Endometrium (tissue), 2 donors: ENCODE measurements at regions not wholly inside any gene's neighbourhood (a gene's known extent, or its start where the extent isn't known, plus 50 kb on each side); places are given as distances from the start of the nearest gene placed in this dataset.

Source experiments
- FAIRE-seq: peaks from 2 replicates; lab custom pipeline; 2012; peaks lifted over from hg19 to GRCh38; lab: Jason Lieb, UNC
- donor health status: control.
- donor health status: control.

DNA sequence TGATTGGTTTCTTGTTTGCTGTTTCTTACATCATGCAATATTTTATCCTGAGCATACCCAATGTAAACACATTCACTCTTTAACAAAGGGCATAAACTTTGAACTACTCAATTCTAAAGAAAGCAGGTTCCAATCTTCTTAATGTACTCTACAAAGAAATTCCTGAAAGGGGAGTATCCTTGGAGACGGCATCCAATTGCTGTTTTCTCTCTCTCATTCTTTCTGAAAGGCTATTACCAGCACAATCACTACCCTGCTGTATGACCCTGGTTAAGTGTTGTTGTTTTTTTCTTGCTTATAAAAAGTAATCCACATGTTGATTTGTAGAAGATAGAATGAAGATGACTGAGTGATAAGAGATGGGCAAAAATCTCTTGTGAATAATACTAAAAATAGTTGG is 176.0 kb downstream of the ZNF365 start:
- no peak for FAIRE-seq

DNA sequence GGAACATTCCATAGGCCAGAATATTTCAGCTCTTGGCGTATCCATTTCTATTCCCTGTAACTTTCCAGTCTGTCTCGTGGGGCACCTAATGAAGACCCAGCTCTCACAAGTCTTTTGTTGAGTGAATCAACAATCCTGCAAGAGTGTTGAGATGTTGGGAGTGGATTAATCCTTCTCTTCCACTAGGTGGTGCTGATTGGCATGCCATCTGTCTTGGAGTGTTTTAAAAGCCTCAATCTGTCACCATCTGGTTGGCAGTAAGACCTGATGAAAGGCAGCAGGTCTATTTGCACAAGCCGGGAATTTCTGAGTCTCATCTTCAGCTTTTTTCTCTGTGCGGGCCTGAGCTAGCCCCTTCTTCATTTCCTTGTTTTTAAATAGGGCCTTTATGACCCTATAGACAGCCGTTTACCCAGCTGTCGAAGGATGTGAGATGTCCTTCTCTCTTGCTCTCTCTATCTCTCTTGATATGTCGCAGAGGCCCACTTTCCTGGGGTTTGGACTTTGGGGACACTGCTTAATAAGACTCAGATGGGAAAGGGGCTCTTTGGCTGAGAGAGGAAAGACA is 180.5 kb downstream of the ZNF365 start:
- no peak for FAIRE-seq

DNA sequence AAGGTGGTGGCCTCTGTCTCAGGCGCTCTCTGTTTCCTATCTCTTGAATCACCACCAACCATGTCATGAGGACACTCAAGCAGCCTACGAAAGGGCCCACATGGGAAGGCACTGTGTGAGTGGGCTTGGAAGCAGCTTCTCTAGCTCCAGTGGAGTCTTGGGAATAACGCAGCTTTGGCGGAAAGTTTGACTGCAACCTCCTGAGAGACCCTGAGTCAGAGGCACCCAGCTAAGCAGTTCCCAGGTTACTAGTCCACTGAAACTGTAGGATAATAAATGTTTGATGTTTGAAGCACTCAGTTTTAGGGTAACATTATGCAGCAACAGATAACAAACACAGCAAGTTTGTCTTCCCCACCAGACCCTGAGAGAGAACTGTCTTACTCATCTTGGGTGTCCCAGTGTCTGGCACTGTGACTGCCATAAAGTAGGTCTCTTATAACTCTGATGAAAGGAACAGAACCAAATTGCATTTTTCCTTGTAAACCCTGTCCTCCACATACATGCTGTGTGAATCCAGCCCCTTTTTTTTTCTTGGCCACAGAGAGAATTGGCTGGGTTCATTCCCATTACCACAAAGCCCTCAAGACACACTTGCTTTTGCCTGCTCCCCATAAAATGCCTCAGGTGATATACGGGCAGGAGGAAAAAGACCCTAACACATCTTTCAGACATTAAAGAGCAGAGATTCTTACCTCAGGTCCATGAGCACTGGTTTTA is 185.5 kb downstream of the ZNF365 start:
- FAIRE-seq, result no peak

DNA sequence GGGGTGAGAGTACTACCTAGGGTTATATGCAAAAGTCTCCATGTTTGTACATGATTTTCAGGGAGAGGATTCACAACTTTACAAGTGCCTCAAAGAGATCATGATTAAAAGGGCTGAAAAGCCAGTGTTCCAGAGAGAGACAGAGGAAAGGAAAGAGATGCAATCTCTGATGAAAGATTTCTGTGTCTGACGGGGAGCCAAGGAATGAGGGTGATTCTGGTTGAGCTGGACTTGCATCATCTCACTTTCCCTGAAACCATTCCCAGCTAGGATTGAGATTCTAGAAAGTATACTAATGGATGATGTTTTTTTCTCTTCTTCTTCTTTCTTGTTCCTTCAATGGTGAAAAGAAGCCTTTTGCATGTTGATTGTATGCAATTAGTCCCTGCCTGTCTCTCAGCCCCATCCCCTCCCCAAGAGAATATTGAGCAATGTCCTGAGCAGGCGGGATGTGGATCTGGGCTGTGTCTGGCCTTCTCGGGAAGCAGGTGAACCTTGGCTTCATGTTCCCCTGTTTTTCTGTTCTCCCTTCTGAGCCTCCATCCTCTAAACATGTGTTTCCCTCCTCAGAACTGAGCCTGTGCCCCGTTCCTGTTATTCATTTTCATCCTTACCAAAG is 186.1 kb downstream of the ZNF365 start:
- FAIRE-seq, result no peak

DNA sequence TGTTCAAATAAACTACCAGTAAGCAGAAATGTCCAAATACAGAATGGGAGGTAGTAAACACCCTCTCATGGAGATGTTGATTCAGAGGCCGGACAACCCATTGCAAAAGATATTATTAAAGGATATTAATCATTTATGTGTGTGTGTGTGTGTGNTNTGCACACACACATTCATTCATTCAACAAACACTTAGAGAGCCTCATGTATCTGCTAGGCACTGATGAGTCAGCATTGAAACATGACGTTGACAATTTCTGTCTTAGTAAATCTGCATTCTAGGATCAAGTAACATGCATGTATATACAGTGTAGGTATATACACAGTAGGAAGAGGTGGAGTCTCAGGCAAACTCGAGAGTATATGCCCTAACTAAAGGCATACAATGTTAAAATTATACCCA is 187.0 kb downstream of the ZNF365 start:
- FAIRE-seq, result no peak

DNA sequence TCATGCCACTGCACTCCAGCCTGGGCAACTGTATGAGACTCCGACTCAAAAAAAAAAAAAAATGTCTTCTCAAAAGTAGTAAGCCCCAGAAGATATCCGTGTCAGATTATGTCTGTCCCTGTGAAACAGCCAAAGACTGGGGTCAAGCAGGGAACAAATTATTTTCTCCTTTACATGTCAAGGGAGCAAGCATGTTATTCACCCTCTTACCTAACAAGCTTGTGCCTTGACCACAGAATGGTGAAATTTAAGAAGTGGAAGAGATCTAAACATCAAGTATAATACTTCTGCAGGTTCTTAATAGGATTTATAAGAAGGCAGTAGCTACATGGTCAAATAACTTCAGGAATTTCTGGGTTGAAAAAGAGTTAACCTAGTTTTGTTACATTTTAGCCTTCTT is 187.9 kb downstream of the ZNF365 start:
- FAIRE-seq, result no peak

DNA sequence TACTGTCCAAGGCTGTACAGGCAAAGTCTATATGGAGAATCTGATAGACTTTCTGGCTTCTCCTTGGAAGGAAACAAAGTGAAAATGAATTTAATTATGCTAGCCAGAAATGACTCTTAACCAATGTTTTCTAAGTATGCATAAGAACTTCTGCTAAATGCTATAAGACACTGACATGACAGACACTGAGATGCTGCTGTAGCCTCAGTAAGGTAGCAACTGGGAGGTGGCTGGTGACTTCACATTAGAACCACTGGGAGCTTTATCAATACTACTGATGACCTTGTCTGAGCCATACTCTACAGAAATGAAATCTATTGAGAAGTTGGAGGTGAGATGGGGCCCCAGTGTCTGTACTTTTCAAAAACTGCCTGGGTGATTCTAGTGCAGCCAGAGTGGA is 188.6 kb downstream of the ZNF365 start:
- FAIRE-seq, result no peak

DNA sequence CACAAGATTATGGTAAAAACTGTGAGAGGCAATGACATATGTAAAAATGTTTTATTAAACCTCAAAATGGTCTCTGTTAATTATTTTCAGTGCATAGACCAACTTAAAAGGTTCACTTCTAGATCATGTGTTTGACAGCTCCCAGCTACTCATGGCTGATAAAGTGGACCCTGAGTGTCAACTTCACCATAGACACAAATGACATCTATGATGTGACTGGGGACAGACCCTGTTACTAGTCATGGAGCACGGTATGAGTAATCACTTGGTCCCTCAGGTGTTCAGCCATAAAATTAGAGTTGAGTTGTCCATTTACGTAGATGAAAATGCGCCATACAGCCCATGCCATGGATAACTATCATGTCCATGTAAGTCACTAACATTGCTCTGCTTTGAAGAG is 199.8 kb downstream of the ZNF365 start:
- FAIRE-seq, result no peak

DNA sequence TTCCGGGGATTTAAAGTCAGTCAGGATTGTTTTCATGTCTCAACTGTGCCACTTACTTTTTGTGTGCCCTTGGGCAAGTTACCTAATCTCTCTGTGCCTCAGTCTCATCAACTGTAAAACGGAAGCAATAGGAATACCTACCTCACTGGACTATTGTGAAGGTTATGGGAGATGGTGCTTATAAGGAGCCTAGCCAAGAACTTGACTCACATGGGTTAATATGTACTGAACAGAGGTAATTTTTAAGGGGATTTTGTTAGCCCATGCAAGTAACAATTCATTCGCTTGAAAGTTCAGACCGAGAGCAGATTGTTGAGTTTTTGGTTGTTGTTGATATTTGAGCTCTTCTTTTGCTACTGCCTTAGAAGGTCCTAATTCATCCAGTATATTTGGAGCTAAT is 202.9 kb downstream of the ZNF365 start:
- no peak for FAIRE-seq

DNA sequence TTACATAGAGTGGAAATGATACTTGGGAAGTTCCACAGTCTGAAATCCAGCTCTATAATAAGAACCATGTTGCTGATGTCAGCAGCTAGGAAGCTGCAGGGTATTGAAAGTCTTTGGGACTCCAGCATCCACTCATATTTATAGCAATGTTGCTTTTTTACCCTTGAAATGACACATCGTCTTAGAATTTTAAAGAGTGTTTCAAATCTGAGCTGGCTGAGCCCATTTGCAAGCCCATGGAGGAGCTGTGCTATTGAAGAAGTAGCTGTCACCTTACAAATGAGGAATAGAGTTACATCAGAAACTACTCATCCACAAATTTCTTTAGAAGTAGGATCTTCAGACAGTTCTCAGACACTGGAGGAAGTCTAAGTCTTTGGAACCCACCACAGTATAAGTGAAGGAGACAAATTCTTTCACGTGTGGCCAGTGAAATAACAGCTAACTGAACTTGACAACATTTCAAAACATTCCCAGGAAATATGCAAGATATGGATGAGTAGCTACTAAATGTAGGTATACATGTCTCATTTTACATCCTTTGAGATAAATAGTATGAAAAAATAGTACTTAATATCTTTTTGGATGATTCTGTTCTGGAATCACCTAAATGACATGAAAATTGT is 203.6 kb downstream of the ZNF365 start:
- FAIRE-seq, result no peak

DNA sequence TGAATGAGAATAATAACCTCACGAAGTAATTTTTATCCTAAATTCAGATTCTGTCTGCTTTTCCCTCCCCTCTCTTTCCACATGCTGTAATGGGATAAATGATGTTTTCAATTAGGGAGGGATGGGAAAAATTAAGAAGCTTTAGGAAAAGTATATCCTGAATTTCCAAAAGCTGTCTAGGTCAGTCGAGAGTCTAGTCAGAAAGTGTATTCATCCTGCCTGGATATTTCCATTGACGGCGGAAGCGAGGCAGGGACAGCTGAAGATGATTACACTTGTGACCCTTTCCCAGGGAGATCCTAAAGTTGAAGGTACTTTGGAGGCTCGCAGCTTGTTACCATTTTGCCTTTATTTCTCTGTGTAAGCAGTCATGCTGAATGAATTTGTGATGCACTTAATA is 204.1 kb downstream of the ZNF365 start:
- no peak for FAIRE-seq

DNA sequence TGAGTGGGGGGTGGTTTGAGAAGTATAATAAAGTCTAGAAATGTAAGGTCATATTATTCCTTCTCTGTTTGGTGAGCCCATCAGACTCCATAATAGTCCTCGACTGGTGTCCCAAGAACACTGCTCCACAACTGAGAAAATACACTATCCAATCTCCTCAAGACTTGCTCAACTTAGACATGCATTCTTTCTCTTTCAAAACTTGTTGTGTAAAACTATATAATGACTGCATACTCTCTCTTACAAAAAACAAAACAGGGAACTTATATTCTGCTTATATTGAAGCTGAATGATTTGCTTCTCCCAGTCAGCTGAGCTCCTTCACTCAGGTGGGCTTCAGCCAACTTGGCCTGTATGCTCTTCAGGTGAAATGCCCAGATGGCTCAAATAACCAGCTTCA is 204.7 kb downstream of the ZNF365 start:
- FAIRE-seq, result no peak

DNA sequence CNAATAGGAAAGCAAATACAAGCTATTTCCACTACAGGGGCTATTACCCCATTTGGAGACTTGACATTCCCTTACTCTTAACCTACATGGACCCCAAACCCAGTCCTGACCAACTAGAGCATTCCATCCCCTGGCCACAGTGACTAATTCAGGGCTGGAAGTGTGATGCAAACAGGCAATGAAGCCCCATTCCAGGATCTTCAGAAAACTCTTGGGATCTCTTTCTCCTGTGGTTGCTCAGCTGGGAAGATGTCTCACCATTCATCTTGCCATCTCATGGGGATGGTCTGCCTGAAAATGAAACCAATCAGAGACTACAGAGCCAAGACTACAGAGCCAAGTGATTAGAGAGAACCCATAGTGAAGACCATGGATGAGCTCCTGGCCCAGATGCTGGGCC is 206.2 kb downstream of the ZNF365 start:
- no peak for FAIRE-seq

DNA sequence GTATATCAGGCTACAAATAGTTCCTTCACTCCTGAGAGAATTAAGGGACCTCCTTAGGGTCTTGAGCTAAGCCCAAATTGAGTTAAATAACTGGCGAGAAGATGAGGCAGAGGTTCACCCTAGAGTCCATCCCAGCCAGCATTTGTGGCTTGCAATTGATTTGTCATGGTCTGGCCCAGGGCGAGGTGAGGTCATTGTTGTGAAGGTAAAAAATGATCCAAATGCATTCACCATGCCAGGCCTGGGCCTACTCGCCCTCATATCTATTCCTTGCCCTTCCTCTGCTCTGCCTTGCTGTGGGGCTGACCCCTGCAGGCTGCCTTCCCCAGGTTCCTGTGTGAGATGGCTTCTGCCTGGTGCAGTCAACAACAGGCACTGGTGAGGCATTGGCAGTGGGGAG is 207.2 kb downstream of the ZNF365 start:
- FAIRE-seq, result no peak

DNA sequence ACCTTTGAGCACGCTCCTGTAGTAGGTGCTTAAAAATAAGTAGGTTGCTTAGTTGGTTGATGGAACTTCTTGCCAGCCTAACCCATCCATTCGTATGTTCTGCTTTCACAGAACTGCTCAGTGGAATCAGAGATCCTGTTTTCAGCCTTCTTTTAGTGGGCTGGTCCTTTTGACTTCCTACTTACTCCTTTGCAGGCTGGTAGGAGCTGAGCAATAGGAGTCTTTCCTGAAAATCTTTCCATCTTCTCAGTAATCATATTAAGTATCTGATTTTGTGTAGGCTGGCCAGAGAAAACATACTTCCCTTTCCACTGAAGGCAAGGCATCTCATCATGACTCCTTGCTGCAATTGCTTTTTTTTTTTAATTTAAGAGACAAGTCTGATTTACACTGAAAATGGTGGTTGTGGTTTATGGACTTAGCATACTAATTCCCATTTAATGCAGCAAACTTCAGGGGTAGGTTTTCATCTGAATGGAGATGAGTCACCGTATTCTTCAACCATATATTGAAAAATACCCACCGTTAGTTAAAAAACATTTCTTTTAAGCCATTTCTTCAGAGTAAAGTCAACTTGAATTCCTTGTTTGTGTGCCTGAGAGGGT is 208.0 kb downstream of the ZNF365 start:
- no peak for FAIRE-seq

DNA sequence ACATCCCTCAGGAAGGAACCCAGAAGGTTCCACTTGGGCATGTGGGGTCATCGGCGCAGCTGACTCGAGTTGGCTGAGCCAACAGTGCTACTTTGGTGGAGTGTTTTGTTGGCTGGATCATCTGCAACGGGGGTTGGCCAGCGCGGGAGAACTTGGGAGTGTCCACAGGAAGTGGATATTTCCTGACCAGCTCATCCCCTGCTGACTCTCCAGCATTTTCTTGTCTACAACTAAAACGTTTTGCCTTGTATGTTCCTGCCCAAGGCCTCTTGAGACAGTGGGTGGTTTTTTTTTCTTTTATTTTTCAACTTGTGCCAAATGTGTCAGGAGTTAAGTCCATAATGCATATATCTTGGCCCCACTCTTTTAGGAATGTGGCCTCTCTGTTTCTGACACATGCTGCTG is 208.6 kb downstream of the ZNF365 start:
- FAIRE-seq, result peak; percentile 46

DNA sequence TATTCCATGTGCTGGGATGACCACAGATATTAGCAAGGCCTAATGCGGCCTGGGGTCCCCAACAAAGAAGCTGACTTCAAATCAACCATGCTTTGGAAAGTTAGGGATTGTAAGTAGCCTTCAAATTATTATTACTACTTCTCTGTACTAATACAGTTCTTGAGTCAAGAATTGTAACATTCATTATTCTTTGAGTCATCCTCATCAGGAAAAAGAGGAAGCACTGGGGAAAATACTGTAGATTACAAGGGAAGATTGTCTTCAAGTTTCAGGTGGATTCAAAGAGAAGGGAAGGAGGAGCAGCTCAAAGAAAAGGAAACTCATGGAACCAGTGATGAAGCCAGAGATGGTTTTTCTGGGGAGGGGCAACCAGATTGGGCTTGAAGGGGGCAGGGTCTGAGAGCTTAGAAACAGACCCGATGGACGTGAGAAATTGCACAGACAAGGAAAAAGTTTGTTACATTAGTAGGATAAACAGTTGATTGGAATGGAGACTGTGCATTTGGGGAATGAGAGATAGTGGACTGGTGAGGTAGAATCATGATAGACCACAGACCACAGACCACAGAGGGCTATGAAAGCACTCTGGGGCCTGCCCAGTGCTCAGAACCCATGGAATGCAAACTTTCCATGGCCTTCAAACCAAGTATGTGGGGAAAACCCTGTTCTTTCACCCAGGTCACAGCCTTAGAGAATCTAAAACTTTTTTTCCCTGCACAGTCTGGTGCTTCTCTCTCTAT is 209.9 kb downstream of the ZNF365 start:
- FAIRE-seq, result no peak

DNA sequence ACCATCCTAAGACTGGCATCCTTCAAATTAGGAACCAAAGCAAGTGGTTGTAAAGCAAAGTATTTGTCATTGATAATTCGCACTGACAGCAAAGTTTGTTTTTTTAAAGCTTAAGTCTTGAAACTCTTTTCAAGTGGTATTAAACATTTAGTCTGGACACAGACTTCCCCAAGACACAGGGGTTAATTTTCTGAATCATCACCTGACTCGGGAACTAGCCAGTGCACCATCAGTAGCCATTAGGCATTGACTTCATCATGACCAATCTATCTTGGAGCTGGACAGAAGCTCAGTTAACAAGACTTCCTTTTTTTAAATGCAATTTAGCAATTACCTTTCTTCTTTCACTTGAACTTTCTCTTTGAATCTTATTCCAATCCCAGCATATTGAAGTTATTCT is 210.6 kb downstream of the ZNF365 start:
- no peak for FAIRE-seq

DNA sequence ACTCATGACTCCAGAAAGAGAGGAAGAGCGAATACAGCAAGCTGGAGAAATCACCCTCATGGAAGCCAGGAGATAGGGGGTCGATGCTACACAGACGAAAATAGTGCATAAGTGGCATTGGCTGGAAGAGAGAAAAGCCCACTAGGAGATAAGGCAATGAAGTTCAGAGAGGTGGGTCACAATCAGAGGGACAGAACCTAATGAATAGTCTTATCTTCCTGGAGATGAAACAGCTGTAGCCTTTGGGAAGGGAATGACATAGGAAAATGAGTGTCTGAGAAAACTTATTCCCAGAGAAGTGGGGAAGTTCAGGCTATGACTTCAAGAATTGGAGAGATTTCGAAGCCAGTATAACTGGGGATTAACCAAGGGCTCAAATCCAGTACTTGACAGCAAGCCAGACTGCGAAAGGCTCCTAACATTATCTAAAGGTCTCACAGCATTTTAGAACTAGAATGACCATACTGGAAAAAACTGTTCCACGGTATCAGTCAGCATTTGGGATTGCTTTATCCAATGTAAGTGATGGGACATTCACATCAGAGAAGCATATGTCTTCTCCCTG is 211.1 kb downstream of the ZNF365 start:
- no peak for FAIRE-seq

DNA sequence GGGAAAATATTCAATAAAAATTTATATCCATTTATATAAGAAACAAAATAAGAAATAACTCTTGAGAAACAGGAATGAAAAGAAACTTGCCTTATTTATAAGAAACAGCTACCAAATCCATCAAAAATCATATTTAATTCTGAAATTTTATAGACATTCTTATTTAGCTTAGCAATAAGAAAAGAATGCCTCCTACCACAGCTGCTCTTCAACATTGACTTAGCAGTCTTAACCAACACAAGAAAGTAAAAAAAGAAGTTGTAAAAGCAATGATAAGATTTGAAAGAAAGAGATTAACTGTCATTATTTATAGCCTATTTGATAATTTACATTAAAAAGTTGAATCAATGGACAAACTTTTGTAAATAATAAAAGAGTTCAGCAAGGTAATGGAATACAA is 212.8 kb downstream of the ZNF365 start:
- peak; percentile 55 for FAIRE-seq

DNA sequence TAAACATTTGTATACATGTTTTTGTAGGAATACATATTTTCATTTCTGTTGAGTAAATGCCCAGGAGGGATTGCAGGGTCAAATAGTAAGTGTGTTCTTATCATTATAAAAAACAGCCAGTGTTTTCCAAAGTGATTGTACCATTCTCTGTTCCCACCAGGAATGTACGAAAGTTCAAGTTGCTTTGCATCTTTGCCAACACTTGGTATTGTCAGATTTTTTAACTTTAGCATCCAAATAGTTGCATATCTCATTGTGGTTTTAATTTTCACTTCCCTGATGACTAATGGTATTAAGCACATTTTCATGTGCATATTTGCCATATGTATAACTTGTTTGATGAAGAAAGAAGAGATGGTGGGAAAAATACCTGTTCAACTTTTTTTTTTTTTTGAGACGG is 213.9 kb downstream of the ZNF365 start:
- FAIRE-seq, result no peak

DNA sequence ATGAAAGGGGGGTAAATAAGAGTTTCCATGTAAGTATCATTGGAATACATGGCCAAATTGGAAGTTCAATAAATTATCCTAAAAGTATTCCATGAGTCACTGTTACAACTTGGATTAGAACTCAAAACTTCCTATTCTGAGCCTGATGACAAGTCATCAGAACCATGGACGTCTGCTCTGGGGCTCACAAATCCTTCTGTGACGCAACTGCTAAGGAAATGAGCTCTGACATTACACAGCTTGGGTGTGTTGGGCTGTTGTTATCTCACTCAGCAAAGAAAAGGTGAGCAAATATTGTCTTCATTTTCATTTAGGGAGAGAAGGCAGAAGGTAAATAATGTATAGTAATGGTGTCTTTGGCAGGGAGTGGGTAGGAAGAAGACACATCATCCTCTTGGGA is 214.8 kb upstream of the ADO start:
- FAIRE-seq, result no peak
